Hematopoietic multipotent progenitor cell treated with erythropoietin and hydrocortisone succinate and interleukin-3 and kit ligand, for 4 days (in vitro differentiated cells): ENCODE measurements at regions not wholly inside any gene's neighbourhood (a gene's known extent, or its start where the extent isn't known, plus 50 kb on each side); places are given as distances from the start of the nearest gene placed in this dataset.
A peak's percentile ranks its signal among the peaks of the same experiment; 100 is the strongest.

Experiments
- DNase-seq: peaks from one replicate; pipeline ENCODE4 v3.0.0-alpha.2; 2015

DNA sequence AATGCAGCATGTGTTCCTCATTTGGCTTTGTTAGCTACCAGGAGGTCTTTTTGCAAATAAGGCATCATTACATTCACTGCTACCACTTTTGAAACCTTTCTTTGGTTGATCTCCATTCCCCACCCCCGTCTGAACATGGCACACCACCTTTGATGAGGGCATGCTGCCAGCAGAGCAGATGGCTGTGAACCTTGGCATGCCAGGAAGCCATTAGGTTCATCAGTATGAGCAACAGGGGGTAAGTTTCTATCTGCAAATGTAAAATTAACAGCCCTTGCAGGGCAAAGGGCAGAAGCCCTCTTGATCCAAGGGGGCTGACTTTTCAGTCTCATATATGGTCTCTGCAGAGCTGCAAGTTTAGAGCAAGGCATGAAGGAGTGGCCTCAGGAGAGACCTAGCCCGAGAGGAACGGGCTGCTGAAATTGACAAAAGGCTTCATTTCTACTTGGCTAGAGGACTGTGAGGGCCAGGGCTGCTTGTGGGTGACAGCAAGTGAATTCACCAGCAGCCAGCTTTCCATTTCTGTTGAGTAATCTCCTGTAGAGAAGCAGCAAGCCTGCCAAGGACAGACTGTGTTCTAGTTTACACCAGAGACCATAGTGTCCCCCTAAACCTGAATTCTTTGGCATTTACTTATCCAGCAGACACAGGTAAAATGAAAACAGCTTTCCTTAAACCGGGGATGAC lies 127.9 kb downstream of the ZNF326 start:
- peak; percentile 7 for DNase-seq

- peak; percentile 75 for DNase-seq
These were observed 119.7 kb downstream of the ZNF326 start for GRCh38 chr1:90114521-90115141.

DNA sequence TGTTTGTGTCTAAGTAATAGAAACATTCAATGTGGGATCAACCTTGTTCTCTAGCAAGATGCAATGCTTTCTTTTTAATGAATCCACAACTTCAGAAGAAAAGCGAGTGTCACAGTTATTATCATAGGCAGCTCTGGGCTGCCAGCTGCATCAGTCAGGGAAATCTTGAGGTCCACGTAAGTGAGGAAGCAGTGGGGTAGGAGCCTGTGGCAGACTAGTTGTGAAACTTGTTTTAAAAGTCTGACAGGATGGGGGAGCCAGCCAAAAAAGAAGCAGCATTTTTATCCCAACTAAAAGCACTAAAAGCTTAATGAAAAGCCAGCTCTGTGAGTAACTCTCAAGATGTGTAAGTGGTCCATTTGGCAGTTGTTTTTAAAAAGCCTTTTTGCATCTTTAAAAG lies 113.1 kb downstream of the ZNF326 start:
- DNase-seq: peak; percentile 3

DNA sequence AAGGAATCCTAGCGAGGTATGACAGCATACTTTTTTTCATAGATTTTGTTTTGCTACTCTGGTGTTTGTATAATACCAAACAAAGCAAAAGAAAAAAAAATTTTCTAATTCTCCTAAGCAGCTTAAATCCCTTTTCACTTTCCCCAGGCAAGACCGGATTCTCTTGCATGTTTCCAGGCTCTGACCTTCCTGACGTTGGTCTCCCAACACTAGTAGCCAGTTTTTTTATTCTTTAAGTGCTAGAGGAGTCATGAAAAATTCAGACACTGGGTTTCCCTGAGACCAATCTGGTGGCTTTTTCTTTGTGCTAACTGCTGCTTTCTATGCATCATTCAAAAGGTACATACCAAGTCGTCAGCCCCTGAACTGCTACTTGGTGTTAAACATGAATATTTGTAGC lies 111.4 kb downstream of the ZNF326 start:
- DNase-seq: no peak

DNA sequence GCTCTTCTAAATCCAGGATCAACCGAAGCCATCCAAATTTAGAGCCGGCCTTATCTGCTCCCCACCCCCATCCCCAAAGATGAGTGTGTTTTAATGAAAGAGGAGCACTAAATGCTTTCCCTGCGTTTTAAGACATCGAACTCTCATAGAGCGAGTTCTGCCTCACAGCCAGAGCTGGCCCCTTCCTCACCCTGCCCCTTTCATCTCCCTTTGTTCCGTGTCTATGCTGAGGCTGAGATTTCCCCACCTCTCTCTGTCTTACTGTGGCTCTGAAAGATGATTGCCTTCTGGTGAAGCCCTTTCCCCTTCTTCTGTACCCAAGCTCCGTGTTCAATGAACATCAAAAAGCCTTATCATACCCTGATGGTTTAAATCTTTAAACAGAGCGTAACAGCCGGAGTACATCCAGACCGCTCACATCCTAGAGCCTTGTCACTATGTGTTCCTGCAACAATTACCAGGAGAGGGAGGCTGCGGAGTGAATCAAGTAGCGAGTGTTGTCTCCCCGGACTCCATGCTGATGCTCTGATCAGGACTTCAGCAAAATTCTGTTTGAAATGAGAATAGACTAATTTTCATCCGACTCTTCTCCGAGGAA lies 110.1 kb downstream of the ZNF326 start:
- no peak for DNase-seq

- no peak for DNase-seq
These were observed 105.7 kb downstream of the ZNF326 start for GRCh38 chr1:90100566-90100965.

- DNase-seq: no peak
These were observed 97.5 kb downstream of the ZNF326 start for GRCh38 chr1:90092441-90092840.
